ENCODE measurements at regions not wholly inside any gene's neighbourhood (a gene's known extent, or its start where the extent isn't known, plus 50 kb on each side); places are given as distances from the start of the nearest gene placed in this dataset.

DNA sequence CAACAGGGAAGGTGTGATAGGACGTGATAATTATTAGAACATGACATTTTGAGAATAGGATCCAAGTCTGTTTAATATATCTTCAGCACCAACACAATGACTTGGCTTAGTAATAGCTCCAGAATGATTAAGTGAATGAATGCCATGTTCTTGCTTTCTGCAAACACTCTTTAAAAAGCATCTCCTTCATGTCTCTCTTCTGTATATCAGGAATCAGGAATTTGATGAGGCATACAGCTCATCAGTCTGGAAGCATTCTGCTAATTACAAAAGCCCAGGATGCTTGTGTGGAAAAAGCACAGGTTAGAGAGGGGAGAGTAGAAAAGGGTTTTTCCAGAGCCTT, 113.0 kb upstream of the ZNF648 start:
- Histone ChIP-seq H3K9me2 (ENCODE audit: low read depth, low read length) (no peaks in the 10 kb centered on the region), H3K4me1 (ENCODE audit: insufficient read depth, low read length, severe bottlenecking) (no peaks in the 10 kb centered on the region), H3K27me3 (ENCODE audit: insufficient read depth, low read length) (no peaks in the 10 kb centered on the region; the same call in 1 of the 2 replicates), H3K4me2 (ENCODE audit: low read length) (no peak overlapping the region), H3K4me3 (ENCODE audit: low read depth, low read length, poor library complexity, severe bottlenecking) (no peak overlapping the region), H3K79me2 (ENCODE audit: insufficient read depth, low read length) (no peaks in the 10 kb centered on the region), H2AFZ (ENCODE audit: low read length) (no peak overlapping the region), H3K36me3 (ENCODE audit: insufficient read depth, low read length) (no peaks in the 10 kb centered on the region), H3K9ac (ENCODE audit: low read length) (no peak overlapping the region), H3K27ac (ENCODE audit: low read depth, low read length, poor library complexity, severe bottlenecking) (no peak overlapping the region), H3F3A (ENCODE audit: insufficient read depth, low read length) (no peaks in the 10 kb centered on the region), H4K20me1 (ENCODE audit: insufficient read depth, low read length) (no peaks in the 10 kb centered on the region), H3K9me3 (ENCODE audit: low read length) (no peaks in the 10 kb centered on the region)
- TF ChIP-seq EZH2 (IDR thresholded peaks at IDR 0.05; ENCODE audit: borderline replicate concordance, low read length) = no peak
- TF ChIP-seq, protein P1, sequence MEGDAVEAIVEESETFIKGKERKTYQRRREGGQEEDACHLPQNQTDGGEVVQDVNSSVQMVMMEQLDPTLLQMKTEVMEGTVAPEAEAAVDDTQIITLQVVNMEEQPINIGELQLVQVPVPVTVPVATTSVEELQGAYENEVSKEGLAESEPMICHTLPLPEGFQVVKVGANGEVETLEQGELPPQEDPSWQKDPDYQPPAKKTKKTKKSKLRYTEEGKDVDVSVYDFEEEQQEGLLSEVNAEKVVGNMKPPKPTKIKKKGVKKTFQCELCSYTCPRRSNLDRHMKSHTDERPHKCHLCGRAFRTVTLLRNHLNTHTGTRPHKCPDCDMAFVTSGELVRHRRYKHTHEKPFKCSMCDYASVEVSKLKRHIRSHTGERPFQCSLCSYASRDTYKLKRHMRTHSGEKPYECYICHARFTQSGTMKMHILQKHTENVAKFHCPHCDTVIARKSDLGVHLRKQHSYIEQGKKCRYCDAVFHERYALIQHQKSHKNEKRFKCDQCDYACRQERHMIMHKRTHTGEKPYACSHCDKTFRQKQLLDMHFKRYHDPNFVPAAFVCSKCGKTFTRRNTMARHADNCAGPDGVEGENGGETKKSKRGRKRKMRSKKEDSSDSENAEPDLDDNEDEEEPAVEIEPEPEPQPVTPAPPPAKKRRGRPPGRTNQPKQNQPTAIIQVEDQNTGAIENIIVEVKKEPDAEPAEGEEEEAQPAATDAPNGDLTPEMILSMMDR (IDR thresholded peaks at IDR 0.05; ENCODE audit: low read length) = no peak

DNA sequence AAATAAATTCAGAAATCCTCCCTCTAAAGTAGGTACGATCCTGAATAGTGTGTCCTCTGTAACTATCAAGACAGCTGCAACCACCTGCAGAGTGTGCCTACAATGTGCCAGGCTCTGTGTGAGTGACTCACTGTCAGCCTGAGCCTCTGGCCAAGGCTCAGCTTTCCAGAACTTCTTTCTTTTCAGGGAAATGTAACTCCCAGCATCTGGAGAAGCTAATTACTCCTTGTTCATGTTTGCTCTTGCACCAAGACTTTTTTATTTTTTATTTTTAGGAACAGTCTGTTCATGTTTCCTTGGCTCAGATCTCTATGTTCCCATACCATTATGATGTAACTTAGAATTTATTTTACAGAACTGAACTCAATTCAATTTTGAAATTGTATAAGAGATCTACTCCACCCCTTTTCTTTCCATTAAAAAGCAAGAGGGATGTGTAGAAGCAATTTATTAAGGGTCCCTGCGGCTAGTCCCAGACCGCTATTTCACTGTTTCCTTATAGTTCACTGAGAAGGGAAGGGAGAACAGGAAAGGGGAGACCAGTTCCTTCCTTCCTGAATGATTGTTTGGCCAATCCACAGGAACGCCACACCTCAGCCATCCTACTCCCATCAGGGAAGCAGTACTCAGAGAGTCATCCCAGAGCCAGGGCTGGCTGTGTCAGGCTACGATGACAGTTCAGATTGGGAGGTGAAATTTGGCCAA, 112.4 kb upstream of the ZNF648 start:
- no peaks in the 10 kb centered on the region for H3K9me3 ChIP-seq (ENCODE audit: low read length)
- H3K27ac ChIP-seq (ENCODE audit: low read depth, low read length, poor library complexity, severe bottlenecking) = no peak overlapping the region
- no peak overlapping the region for H3K9ac ChIP-seq (ENCODE audit: low read length)
- H2AFZ ChIP-seq (ENCODE audit: low read length) = no peak overlapping the region
- no peaks in the 10 kb centered on the region for H3K79me2 ChIP-seq (ENCODE audit: insufficient read depth, low read length)
- no peaks in the 10 kb centered on the region for H4K20me1 ChIP-seq (ENCODE audit: insufficient read depth, low read length)
- H3F3A ChIP-seq (ENCODE audit: insufficient read depth, low read length) = no peaks in the 10 kb centered on the region
- no peak overlapping the region for H3K4me2 ChIP-seq (ENCODE audit: low read length)
- no peaks in the 10 kb centered on the region for H3K4me1 ChIP-seq (ENCODE audit: insufficient read depth, low read length, severe bottlenecking)
- H3K4me3 ChIP-seq (ENCODE audit: low read depth, low read length, poor library complexity, severe bottlenecking) = no peak overlapping the region
- no peaks in the 10 kb centered on the region for H3K36me3 ChIP-seq (ENCODE audit: insufficient read depth, low read length)
- no peak for TF ChIP-seq EZH2 (IDR thresholded peaks at IDR 0.05; ENCODE audit: borderline replicate concordance, low read length)
- TF ChIP-seq, protein P1 (IDR thresholded peaks at IDR 0.05; ENCODE audit: low read length) = no peak
- no peaks in the 10 kb centered on the region for H3K9me2 ChIP-seq (ENCODE audit: low read depth, low read length)
- no peaks in the 10 kb centered on the region; the same call in 1 of the 2 replicates for H3K27me3 ChIP-seq (ENCODE audit: insufficient read depth, low read length)

DNA sequence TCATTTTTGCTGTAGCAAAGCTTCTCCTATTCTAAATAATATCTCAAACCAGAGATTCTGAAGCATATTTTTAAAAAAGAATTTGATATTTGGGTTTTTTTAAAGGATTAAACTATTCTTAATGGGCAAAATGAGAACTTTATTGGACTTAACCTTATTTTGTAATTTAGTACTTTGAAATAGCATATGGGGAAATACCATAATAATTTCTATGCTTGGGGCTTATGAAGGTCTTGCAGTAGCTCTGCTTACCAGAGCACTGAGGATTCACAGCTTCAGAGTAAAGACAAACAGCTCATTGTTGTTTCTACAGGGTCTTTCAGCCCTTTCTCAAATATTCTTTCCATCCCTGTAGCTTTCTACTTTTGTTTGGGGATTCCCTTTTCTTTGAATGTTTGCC, 111.2 kb upstream of the ZNF648 start:
- Histone ChIP-seq H3K79me2 (ENCODE audit: insufficient read depth, low read length) (no peaks in the 10 kb centered on the region), H4K20me1 (ENCODE audit: insufficient read depth, low read length) (no peaks in the 10 kb centered on the region), H3K27me3 (ENCODE audit: insufficient read depth, low read length) (no peaks in the 10 kb centered on the region; the same call in 1 of the 2 replicates), H3K4me3 (ENCODE audit: low read depth, low read length, poor library complexity, severe bottlenecking) (no peak overlapping the region), H3K36me3 (ENCODE audit: insufficient read depth, low read length) (no peaks in the 10 kb centered on the region), H3K9ac (ENCODE audit: low read length) (no peak overlapping the region), H3K4me1 (ENCODE audit: insufficient read depth, low read length, severe bottlenecking) (no peaks in the 10 kb centered on the region), H3K9me3 (ENCODE audit: low read length) (no peaks in the 10 kb centered on the region), H3K27ac (ENCODE audit: low read depth, low read length, poor library complexity, severe bottlenecking) (no peak overlapping the region), H2AFZ (ENCODE audit: low read length) (no peak overlapping the region), H3K4me2 (ENCODE audit: low read length) (no peak overlapping the region), H3K9me2 (ENCODE audit: low read depth, low read length) (no peaks in the 10 kb centered on the region), H3F3A (ENCODE audit: insufficient read depth, low read length) (no peaks in the 10 kb centered on the region)
- TF ChIP-seq, protein P1 (IDR thresholded peaks at IDR 0.05; ENCODE audit: low read length) = no peak

Data from OCI-LY1 (cell line).